HG03439 (cell line): ENCODE measurements at regions not wholly inside any gene's neighbourhood (a gene's known extent, or its start where the extent isn't known, plus 50 kb on each side); places are given as distances from the start of the nearest gene placed in this dataset.

Source experiments
- ATAC-seq: cut with Tn5 transposase; IDR thresholded peaks from one replicate; pipeline ENCODE4 v1.9.1; 2021; ENCODE audit warnings: mild to moderate bottlenecking, moderate library complexity; ENCODE audit not compliant: unreplicated experiment

GRCh38 chr5:14019768-14020290 lies 75.3 kb upstream of the DNAH5 start:
- no peak for ATAC-seq

- no peak for ATAC-seq
These were observed 73.4 kb upstream of the DNAH5 start for GRCh38 chr5:14017904-14018303.

GRCh38 chr5:14016549-14016948 lies 72.1 kb upstream of the DNAH5 start:
- ATAC-seq = no peak

- ATAC-seq = peak; percentile 95
These were observed 66.9 kb upstream of the DNAH5 start for GRCh38 chr5:14011089-14012020.

DNA sequence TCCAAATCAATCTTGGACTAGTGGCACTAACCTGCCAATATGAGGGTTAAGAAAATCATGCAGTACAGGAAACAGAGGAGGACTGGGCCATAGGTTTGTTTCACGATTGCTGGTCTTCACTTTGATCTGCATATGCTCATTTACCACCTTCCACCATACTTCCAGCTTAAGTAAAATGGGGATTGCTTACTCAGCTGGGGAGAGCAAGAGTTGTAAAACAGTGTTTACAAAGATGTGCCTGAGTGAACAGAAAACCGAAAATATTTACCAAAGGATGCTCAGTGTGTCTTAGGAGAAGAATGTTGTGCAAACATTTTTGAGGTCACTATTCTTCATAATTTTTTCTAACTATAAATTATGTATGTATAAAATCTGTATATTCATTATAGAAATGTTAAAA lies 65.1 kb upstream of the DNAH5 start:
- no peak for ATAC-seq

DNA sequence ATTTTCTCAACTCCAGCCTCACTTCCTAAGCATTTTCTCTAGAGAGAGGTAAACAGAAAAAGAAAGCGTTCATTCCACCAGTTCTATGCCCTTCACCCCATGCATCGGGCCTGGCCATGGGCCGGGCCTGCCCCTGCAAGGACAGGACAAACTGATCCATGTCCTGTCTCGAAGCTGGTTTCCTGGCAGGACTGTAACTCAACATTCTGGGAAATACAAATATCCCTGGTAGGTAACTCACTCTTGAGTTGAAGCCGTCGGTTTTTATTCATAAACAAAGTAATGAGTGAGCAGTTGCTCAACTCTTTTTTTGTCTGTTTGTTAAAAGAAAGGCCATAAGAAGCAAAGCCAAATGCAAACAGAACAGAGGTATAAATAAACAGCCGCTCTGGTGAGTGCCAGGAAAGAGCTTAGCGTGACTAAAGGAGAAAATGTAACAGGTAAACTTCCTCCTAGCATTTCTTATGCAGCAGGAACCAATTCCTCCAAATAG lies 64.4 kb upstream of the DNAH5 start:
- no peak for ATAC-seq

DNA sequence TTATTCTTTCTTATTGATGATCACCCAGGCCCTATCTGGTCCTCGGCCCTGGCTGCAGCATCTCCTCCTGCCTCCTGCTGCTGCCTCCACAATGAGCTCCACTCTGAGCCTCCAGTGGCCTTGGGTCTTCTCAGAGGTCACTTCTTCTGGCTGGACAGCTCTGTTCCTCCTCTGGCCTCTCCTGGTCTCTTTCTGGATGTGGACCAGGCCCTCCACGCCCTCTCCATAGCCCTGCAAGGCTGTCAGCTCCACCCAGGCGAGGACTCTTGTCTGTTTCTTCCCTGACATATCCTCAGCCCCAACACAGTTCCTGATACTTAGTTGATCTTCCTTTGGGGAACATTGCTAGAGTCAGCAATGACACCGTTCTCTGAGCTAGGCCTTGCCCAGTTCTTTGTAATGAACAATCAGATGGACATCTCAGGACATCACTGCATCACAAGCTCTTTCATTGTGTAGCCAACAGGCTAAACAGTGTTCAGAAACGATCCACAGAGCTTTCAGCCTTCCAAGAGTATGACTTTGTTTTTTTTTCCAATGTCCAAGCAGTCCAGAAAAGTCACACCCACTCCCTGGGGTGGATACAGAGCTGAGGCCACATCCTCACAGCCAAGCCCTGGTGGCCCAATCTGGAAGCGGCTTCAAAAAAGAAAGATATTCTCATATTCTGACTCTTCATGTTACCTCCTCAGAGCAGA lies 62.5 kb upstream of the DNAH5 start:
- ATAC-seq = no peak

- ATAC-seq = no peak
These were observed 60.3 kb upstream of the DNAH5 start for GRCh38 chr5:14004598-14005394.

DNA sequence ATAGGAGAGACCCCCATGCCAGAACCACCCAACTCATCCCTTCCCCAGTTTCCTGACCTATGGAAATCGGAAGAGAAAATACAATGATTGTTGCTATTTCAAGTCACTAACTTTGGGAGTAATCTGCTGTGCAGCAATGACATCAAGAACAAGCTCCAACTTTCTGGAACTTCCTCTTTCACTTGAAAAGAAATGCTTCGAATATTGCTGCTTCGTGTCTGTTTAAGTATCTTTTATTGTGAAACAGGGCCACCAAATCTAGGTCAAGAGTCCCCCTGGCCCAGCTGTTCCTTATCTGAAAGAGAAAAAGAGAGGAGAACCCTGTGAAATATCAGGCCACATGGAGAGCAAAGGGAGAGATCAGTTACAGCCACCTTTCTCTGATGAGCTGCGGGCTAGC lies 59.4 kb upstream of the DNAH5 start:
- no peak for ATAC-seq

- ATAC-seq = no peak
These were observed 59.0 kb upstream of the DNAH5 start for GRCh38 chr5:14003513-14003912.

DNA sequence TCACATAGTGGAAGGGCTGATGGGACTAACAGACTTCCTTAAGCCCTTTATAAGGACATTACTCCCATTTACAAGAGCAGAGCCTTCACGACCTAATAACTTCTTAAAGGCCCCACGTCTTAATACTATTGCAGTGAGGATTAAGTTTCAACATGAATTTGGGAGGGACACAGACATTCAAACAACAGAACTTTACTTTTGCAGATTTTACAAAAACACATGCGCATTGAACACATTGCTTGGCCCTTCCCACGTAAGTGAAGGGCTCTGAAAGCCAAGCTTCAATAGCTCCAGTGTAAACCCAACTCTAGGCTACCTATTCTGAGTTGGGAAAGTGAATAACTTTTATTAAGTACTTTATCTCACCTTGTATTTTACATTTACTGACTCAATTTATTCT lies 53.8 kb upstream of the DNAH5 start:
- ATAC-seq = no peak

DNA sequence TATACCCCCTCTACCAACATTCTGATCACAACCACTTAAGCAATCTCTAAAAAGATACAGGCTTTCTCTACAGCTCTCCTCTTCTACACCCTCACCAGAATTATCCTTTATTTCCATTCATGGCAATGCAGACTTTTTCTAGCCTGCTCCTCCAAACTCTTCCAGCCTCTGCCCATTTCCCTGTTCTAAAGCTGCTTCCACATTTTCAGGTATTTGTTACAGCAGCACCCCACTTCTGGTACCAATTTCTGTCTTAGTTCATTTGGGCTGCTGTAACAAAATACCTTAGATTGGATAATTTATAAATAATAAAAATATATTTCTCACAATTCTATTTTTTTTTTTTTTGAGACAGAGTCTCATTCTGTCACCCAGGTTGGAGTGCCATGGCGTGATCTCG lies 53.0 kb upstream of the DNAH5 start:
- no peak for ATAC-seq

DNA sequence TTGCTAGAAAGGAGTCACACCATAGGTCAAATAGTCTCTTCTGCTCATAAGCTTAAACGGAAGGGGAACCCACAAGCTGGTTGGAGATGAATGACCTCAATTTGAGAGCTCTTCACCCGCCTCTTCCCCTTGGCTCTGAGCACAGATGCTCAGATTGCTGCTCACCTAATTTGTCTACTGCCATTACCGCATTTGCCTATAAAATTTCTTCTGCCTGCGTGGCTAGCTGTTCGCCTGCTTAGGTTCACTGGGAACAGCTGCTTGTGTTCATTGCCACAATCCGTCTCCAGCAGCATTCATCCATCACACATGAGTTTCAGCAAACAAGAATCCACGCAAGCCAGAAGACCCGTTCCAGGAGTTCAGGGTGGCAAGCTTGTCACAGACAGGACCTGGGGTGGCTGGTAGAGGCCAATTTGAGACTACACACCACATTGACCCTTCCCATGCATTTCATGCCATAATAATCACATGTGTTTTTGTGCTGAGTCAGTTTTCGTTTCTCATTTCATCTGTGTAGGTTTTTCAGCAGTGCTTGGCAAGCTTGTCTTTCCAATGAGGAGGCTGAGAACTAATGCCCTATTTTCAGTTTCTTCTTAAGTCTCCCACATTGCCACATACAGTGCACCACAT lies 50.2 kb upstream of the DNAH5 start:
- ATAC-seq = no peak
